ENCODE measurements at regions not wholly inside any gene's neighbourhood (a gene's known extent, or its start where the extent isn't known, plus 50 kb on each side); places are given as distances from the start of the nearest gene placed in this dataset.

GRCh38 chr11:94715225-94715624 is 52.9 kb upstream of the AMOTL1 start:
- H3K4me3 ChIP-seq (ENCODE audit: low read depth, low read length), result no peak overlapping the region
- no peak for TF ChIP-seq CTCF (IDR thresholded peaks at IDR 0.05; ENCODE audit: control insufficient read depth, extremely low read depth, insufficient read depth)
- DNase-seq (ENCODE audit: low read depth), result no peak

DNA sequence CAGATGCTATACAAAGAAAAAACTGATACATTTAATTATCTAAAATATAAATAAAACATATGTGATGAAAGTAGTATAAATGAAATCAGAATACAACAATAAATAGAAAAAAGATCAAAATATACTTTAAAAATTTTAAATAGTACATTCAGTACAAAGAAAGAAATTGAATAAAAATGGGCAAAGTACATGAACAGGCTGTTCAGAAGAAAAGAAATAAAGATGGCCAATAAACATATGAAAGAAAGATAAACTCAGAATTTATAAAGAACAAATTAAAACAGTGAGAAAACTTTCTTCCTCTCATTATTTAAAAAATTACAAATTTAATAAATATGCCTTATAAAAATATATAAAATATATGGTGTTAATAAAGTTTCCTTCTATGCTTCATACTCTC is 50.5 kb upstream of the AMOTL1 start:
- TF ChIP-seq CTCF (IDR thresholded peaks at IDR 0.05; ENCODE audit: control insufficient read depth, extremely low read depth, insufficient read depth), result no peak
- no peak overlapping the region for H3K4me3 ChIP-seq (ENCODE audit: low read depth, low read length)
- no peak for DNase-seq (ENCODE audit: low read depth)

All from LNCaP clone FGC (cell line).